Keratinocyte (primary cell): ENCODE measurements at regions not wholly inside any gene's neighbourhood (a gene's known extent, or its start where the extent isn't known, plus 50 kb on each side); places are given as distances from the start of the nearest gene placed in this dataset.
"Not testable (repeated sequence)": the region's sequence is repeated elsewhere in the genome, so short reads cannot be mapped to it uniquely, and the experiment has no call there.

ENCODE experiments used
- CTCF ChIP-seq, 3 experiments: IDR thresholded peaks in 1 of 3; conservative IDR thresholded peaks in 1 of 3; optimal IDR thresholded peaks in 1 of 3; 2 replicates in 2 of 3; 3 replicates in 1 of 3; pipeline versions ENCODE3 to v1.5.1; 2011; ENCODE audit warnings: low read length in 3 of 3, mild to moderate bottlenecking in 3 of 3, moderate library complexity in 2 of 3, control low read depth in 1 of 3, inconsistent platforms in 1 of 3; ENCODE audit not compliant: insufficient read depth in 2 of 3; ENCODE audit errors: extremely low read depth in 1 of 3
- EZH2 ChIP-seq: IDR thresholded peaks from one replicate; pipeline ENCODE4 v1.6.1; 2012; ENCODE audit warnings: inconsistent platforms, mild to moderate bottlenecking, low read length, moderate library complexity

GRCh38 chr3:14272041-14272958 lies 93.7 kb downstream of the LSM3 start:
- TF ChIP-seq CTCF (optimal IDR thresholded peaks at IDR 0.05 in 1 of 3, IDR thresholded peaks at IDR 0.05 in 1 of 3, conservative IDR thresholded peaks at IDR 0.05 in 1 of 3; ENCODE audit: extremely low read depth in 1 of 3, insufficient read depth in 2 of 3, low read length in 3 of 3); EZH2: not testable (repeated sequence)
